ENCODE measurements at regions not wholly inside any gene's neighbourhood (a gene's known extent, or its start where the extent isn't known, plus 50 kb on each side); places are given as distances from the start of the nearest gene placed in this dataset.
"Not testable (repeated sequence)": the region's sequence is repeated elsewhere in the genome, so short reads cannot be mapped to it uniquely, and the experiment has no call there.

DNA sequence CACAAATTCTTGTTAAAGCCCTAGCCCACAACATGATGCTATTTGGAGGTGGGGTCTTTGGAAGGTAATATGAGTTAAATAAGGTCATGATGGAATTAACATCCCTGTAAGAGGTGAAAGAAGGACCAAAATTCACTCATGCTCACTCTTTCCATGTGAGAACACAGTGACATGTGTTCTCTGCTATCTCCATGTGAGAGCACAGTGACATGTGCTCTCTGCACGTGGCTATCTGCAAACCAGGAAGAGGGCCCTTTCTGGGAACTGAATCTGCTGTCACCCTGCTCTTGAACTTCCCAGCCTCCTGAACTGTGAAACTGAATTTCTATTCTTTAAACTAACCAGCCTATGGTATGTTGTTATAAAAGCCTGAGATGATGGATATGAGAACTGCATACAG is 1159.4 kb upstream of the ADGRB3 start:
- TF ChIP-seq POLR2A (IDR thresholded peaks at IDR 0.05) = no peak
- TF ChIP-seq POLR2AphosphoS5 (IDR thresholded peaks at IDR 0.05; ENCODE audit: insufficient read depth in 1 of 2, low read depth in 1 of 2) = no peak
- no peak for TF ChIP-seq CTCF (IDR thresholded peaks at IDR 0.05)
- DNase-seq (ENCODE audit: extremely low spot score in 2 of 2) = no peak
- no peaks in the 10 kb centered on the region for H3K36me3 ChIP-seq
- intact Hi-C loops (cut with DNase I) = no loop called here
- no peaks in the 10 kb centered on the region for H3K4me1 ChIP-seq
- no peak overlapping the region for H3K4me3 ChIP-seq
- no peaks in the 10 kb centered on the region for H3K27me3 ChIP-seq
- H3K27ac ChIP-seq = no peak overlapping the region
- H3K9me3 ChIP-seq = no peaks in the 10 kb centered on the region

- H3K27me3 ChIP-seq = no peaks in the 10 kb centered on the region
Observed at GRCh38 chr6:67467341-67467740, 1167.7 kb upstream of the ADGRB3 start.

DNA sequence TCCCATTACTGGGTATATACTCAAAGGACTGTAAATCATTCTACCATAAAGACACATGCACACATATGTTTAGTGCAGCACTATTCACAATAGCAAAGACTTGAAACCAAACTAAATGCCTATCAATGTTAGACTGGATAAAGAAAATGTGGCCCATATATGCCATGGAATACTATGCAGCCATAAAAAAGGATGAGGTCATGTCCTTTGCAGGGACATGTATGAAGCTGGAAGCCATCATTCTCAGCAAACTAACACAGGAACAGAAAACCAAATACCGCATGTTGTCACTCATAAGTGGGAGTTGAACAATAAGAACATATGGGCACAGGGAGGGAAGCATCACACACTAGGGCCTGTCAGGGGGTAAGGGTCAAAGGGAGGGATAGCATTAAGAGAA is 1172.4 kb upstream of the ADGRB3 start:
- H3K4me3 ChIP-seq; intact Hi-C loops (cut with DNase I); H3K27ac ChIP-seq; DNase-seq (ENCODE audit: extremely low spot score in 2 of 2); H3K27me3 ChIP-seq; H3K36me3 ChIP-seq; H3K4me1 ChIP-seq; H3K9me3 ChIP-seq: not testable (repeated sequence)

More at GRCh38 chr6:67467341-67467740, 1167.7 kb upstream of the ADGRB3 start:
- Histone ChIP-seq H3K36me3 (no peaks in the 10 kb centered on the region), H3K9me3 (no peaks in the 10 kb centered on the region), H3K4me1 (no peaks in the 10 kb centered on the region), H3K4me3 (no peak overlapping the region), H3K27ac (no peak overlapping the region)
- intact Hi-C loops (cut with DNase I) = loop anchor here (5.0 kb wide), 1 partner anchor 725 kb away; no protein-coding TSS in a partner anchor
- no peak for DNase-seq (ENCODE audit: extremely low spot score in 2 of 2)
- TF ChIP-seq POLR2A (IDR thresholded peaks at IDR 0.05) (no peak), POLR2AphosphoS5 (IDR thresholded peaks at IDR 0.05; ENCODE audit: insufficient read depth in 1 of 2, low read depth in 1 of 2) (no peak), CTCF (IDR thresholded peaks at IDR 0.05) (no peak)

GRCh38 chr6:67459556-67459955 is 1175.5 kb upstream of the ADGRB3 start:
- DNase-seq (ENCODE audit: extremely low spot score in 2 of 2) = no peak
- intact Hi-C loops (cut with DNase I) = no loop called here
- Histone ChIP-seq H3K27ac (no peak overlapping the region), H3K9me3 (no peaks in the 10 kb centered on the region), H3K4me3 (no peak overlapping the region), H3K27me3 (no peaks in the 10 kb centered on the region), H3K36me3 (no peaks in the 10 kb centered on the region), H3K4me1 (no peaks in the 10 kb centered on the region)
- TF ChIP-seq CTCF (IDR thresholded peaks at IDR 0.05) = no peak
- TF ChIP-seq POLR2AphosphoS5 (IDR thresholded peaks at IDR 0.05; ENCODE audit: insufficient read depth in 1 of 2, low read depth in 1 of 2) = no peak
- TF ChIP-seq POLR2A (IDR thresholded peaks at IDR 0.05) = no peak

GRCh38 chr6:67458265-67458664 is 1176.8 kb upstream of the ADGRB3 start:
- DNase-seq (ENCODE audit: extremely low spot score in 2 of 2) = no peak
- H3K4me3 ChIP-seq = no peak overlapping the region
- H3K9me3 ChIP-seq = no peaks in the 10 kb centered on the region
- intact Hi-C loops (cut with DNase I) = no loop called here
- no peak overlapping the region for H3K27ac ChIP-seq
- no peaks in the 10 kb centered on the region for H3K36me3 ChIP-seq
- H3K27me3 ChIP-seq = no peaks in the 10 kb centered on the region
- TF ChIP-seq CTCF (IDR thresholded peaks at IDR 0.05) (no peak), POLR2A (IDR thresholded peaks at IDR 0.05) (no peak), POLR2AphosphoS5 (IDR thresholded peaks at IDR 0.05; ENCODE audit: insufficient read depth in 1 of 2, low read depth in 1 of 2) (no peak)
- H3K4me1 ChIP-seq = no peaks in the 10 kb centered on the region

GRCh38 chr6:67451874-67452273 is 1183.2 kb upstream of the ADGRB3 start:
- Histone ChIP-seq H3K27ac (no peak overlapping the region), H3K36me3 (no peaks in the 10 kb centered on the region), H3K27me3 (no peaks in the 10 kb centered on the region), H3K4me3 (no peak overlapping the region), H3K9me3 (no peaks in the 10 kb centered on the region), H3K4me1 (no peaks in the 10 kb centered on the region)
- no peak for DNase-seq (ENCODE audit: extremely low spot score in 2 of 2)
- no peak for TF ChIP-seq POLR2AphosphoS5 (IDR thresholded peaks at IDR 0.05; ENCODE audit: insufficient read depth in 1 of 2, low read depth in 1 of 2)
- intact Hi-C loops (cut with DNase I) = no loop called here

Data from vagina (tissue), 2 donors.